ENCODE measurements at regions not wholly inside any gene's neighbourhood (a gene's known extent, or its start where the extent isn't known, plus 50 kb on each side); places are given as distances from the start of the nearest gene placed in this dataset.

DNA sequence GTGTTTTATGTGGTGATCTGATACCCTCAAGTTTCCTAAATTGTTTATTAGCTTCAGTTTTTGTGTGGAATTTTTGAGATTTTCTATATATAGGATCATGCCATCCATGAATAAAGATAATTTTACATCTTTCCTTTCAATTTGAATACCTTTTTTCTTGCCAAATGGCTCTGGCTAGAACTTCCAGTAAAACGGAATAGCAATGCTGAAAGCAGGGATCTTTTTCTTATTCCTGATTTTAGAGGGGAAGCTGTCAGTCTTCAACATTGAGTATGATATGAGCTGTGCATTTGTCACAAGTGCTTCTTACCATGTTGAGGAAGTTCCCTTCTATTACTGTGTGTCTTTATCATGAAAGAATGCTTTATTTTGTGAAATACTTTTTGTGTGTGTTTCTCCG is 618.8 kb downstream of the FGF9 start:
- DNase-seq (no peak), ATAC-seq (no peak)
- H3K9me3 Mint-ChIP-seq = no peaks in the 10 kb centered on the region

DNA sequence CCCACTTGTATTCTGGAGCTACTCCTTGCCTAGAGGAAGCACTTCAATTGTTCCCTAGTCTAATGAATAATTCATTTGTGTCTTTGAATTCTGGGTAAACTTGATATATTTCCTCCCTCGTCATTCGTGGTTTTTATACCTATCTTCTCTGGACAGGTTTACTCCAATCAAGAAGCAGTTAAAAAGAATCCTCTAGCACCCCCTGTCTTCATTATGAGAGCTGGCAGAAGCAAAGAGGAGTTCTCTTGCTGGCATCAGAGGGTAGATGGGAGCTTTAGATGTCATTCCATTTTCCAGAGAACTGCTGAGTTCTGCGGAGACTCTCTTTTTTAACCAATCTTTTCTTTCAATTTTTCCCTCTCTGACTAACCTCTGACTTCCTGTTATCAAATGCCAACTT is 627.7 kb downstream of the FGF9 start:
- Mint-ChIP-seq H3K4me3 (no peak overlapping the region), H3K9me3 (peaks cover 31% of the 10 kb centered on the region), H3K36me3 (ENCODE audit: low read depth) (peaks cover 2% of the 10 kb centered on the region), H3K27me3 (peaks cover 6% of the 10 kb centered on the region), H3K27ac (no peak overlapping the region), H3K4me1 (peaks cover 8% of the 10 kb centered on the region)
- no peak for ATAC-seq
- no peak for DNase-seq

More for the DNA sequence above, 618.8 kb downstream of the FGF9 start:
- Mint-ChIP-seq H3K27ac (no peak overlapping the region), H3K4me3 (no peak overlapping the region), H3K4me1 (no peaks in the 10 kb centered on the region), H3K27me3 (peaks cover 3% of the 10 kb centered on the region), H3K36me3 (ENCODE audit: low read depth) (no peaks in the 10 kb centered on the region)

DNA sequence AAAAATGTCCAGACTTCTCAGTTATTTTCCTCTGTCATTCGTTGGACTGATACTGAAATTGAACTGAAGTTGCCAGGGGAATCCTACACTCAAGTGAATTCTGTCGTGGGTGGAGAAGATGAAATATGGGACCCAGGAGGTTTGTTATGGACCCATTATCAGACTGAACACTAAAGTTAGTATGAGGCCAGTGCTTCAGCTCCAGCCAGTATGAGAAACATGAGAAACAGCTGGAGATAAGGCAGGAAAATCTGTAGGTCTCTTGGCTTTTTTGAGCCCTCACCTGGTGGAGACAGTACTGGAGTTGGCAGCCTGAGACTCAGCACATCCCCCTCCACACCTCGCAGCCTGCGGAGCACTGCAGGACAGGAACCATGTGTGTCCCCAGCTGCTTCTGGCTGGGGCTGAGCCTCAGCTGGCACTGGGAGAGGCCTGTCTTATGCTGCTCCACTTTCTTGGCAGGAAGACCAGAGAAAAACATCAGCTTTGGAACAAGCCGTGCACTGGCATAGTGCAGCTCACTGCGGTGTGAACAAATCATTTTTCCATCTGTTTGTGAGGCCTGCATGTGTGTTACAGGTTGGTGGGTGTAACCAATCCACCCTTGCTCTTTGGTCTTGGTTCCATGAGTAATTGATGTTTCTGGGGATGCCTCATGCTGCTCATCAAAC is 641.0 kb downstream of the FGF9 start:
- Mint-ChIP-seq H3K36me3 (ENCODE audit: low read depth) (no peaks in the 10 kb centered on the region), H3K27me3 (no peaks in the 10 kb centered on the region), H3K4me1 (no peaks in the 10 kb centered on the region), H3K27ac (no peak overlapping the region), H3K4me3 (no peak overlapping the region), H3K9me3 (peaks cover 8% of the 10 kb centered on the region)
- no peak for DNase-seq
- no peak for ATAC-seq

DNA sequence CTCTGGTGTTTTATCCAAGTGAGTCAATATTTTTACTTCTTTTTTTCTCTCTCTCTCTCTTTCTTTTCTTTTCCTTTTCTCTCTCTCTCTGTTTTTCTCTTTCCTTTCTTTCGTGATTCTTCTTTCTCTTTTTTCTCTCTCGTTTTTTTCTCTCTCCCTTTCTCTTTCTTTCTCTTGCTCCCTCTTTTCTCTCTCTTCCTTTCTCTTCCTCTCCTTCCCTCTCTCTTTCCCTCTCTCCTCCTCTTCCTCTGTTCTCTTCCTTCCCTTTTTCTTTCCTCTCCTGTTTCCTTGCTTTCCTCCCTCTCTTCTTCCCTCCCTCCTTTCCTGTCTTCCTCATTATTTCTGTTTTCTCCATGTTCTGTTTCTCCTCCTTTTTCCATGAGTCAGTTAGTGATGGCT is 641.5 kb downstream of the FGF9 start:
- Mint-ChIP-seq H3K27ac (no peak overlapping the region), H3K9me3 (peaks cover 3% of the 10 kb centered on the region), H3K27me3 (no peaks in the 10 kb centered on the region), H3K4me3 (no peak overlapping the region), H3K36me3 (ENCODE audit: low read depth) (no peaks in the 10 kb centered on the region), H3K4me1 (no peaks in the 10 kb centered on the region)
- DNase-seq (no peak), ATAC-seq (no peak)

DNA sequence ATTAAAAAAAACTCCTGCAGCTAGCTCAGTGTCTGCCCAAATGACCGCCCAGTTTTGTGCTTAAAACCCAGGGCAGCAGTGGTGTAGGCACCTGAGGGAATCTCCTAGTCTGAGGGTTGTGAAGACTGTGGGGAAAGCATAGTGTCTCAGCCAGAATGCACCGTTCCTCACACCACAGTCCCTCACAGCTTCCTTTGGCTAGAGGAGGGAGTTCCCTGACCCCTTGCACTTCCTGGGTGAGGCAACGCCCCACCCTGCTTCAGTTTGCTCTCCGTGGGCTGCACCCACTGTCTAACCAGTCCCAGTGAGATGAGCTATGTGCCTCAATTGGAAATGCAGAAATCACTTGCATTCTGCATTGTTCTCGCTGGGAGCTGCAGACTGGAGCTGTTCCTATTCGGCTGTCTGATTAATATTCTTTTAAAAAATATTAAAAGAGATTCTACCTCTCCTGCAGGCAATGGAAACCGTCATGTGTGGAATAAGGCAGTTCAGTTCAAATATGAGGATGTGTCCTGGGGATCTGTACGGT is 645.7 kb downstream of the FGF9 start:
- DNase-seq (no peak), ATAC-seq (no peak)
- no peak overlapping the region for H3K4me3 Mint-ChIP-seq
- no peaks in the 10 kb centered on the region for H3K4me1 Mint-ChIP-seq
- H3K27me3 Mint-ChIP-seq = no peaks in the 10 kb centered on the region
- H3K9me3 Mint-ChIP-seq = peaks cover 3% of the 10 kb centered on the region
- no peaks in the 10 kb centered on the region for H3K36me3 Mint-ChIP-seq (ENCODE audit: low read depth)
- H3K27ac Mint-ChIP-seq = no peak overlapping the region

DNA sequence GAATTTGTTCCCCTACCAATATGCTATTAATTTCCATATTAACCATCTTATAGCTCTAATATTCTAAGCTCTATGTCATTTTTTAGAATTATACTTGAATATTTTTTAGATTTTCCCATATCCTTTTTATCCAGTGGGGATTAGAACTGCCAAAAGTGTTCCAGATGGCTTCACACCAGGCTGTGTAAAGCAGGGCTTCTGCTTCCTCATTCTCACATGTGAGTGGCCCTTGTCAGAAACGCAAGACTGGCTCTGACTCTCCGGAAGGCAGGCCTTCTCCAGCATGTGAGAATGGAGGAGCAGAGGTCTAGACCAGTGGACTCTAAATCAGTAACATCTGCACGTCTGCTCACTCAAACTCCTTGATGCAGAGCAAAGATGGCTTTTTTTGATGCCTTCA is 650.1 kb downstream of the FGF9 start:
- no peak for DNase-seq
- no peak for ATAC-seq
- no peaks in the 10 kb centered on the region for H3K4me1 Mint-ChIP-seq
- peaks cover 2% of the 10 kb centered on the region for H3K27me3 Mint-ChIP-seq
- no peak overlapping the region for H3K4me3 Mint-ChIP-seq
- H3K9me3 Mint-ChIP-seq = peaks cover 3% of the 10 kb centered on the region
- H3K36me3 Mint-ChIP-seq (ENCODE audit: low read depth) = no peaks in the 10 kb centered on the region
- H3K27ac Mint-ChIP-seq = no peak overlapping the region

DNA sequence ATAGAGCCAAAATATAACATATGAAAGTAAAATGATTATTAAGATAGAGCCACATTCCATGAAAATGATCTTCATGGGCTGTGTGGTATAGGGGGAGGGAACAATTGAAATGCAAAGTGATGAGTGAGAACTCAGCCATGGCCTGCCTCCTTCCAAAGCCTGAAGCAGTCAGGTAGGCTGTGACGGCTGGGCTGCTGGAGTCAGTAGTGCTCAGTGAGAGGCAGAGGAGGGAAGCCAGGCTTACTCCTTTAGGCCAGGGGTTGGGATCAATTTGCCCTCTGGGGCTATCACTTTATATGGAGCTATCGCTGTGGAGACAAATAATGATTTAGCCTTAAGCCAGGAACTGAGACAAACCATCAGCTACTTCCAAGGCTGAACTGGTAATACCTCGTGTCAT is 654.9 kb downstream of the FGF9 start:
- ATAC-seq (no peak), DNase-seq (no peak)
- Mint-ChIP-seq H3K36me3 (ENCODE audit: low read depth) (no peaks in the 10 kb centered on the region), H3K9me3 (no peaks in the 10 kb centered on the region), H3K27ac (no peak overlapping the region), H3K4me3 (no peak overlapping the region), H3K4me1 (no peaks in the 10 kb centered on the region), H3K27me3 (peaks cover 2% of the 10 kb centered on the region)

DNA sequence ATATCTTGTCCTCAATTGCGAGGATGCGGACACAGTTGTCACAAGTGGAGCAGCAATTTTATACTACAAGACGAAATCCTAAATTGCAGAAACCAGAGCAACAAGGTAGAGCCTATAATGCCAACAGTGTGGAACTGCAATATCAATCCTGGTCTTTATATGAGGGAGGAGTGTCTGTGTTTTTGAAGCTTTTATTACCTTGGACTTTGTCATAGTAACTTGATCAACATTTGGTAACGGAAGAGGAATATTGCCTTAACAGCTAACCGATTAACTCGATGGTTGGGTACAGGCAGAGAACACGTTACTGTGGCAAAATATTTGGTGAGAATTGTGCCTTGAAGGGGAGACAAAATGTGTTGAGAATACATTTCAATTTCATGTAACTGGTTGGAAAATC is 661.5 kb downstream of the FGF9 start:
- Mint-ChIP-seq H3K4me1 (no peaks in the 10 kb centered on the region), H3K4me3 (no peak overlapping the region), H3K27me3 (peaks cover 2% of the 10 kb centered on the region), H3K27ac (no peak overlapping the region), H3K36me3 (ENCODE audit: low read depth) (no peaks in the 10 kb centered on the region), H3K9me3 (no peaks in the 10 kb centered on the region)
- ATAC-seq = no peak
- no peak for DNase-seq

DNA sequence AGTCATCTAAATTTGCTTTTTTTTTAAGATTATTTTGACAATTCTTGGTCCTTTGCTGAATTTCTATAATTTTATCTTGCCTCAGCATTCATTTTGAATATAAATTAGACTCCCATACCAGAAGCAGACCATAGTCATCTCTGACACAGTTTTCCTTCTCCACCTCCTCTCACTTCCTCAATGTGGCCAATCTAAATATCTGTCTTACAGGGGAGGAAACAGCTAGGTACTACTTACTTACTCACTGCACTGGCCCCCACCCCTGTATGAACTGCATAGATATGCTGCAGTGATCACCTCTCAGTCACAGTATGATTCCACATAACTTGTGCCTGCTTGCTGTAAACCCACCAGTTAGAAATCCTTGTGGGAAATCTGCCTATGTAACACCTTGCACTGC is 665.6 kb downstream of the FGF9 start:
- peaks cover 2% of the 10 kb centered on the region for H3K27me3 Mint-ChIP-seq
- H3K27ac Mint-ChIP-seq = no peak overlapping the region
- DNase-seq = no peak
- ATAC-seq = no peak
- no peak overlapping the region for H3K4me3 Mint-ChIP-seq
- H3K9me3 Mint-ChIP-seq = peaks cover 6% of the 10 kb centered on the region
- peaks cover 2% of the 10 kb centered on the region for H3K36me3 Mint-ChIP-seq (ENCODE audit: low read depth)
- no peaks in the 10 kb centered on the region for H3K4me1 Mint-ChIP-seq

DNA sequence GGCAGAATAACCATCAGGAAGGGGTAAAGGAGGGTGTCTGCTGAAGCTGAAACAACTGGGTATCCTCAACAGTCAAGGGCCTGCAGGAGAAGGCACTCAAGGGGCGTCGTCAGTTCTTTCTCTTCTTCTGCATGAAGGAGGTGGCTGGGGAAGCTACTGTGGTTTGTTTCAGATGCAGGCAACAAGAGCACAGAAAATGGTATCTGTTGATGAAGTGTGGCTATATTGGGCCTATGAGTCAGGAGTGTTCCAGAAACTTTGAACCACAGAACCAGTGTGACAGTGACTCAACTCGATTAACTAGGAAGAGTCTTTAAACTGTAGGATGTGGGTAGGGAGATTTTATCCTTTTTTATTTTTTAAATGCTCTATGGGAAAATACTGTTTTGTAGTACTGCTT is 686.3 kb downstream of the FGF9 start:
- no peak overlapping the region for H3K4me3 Mint-ChIP-seq

DNA sequence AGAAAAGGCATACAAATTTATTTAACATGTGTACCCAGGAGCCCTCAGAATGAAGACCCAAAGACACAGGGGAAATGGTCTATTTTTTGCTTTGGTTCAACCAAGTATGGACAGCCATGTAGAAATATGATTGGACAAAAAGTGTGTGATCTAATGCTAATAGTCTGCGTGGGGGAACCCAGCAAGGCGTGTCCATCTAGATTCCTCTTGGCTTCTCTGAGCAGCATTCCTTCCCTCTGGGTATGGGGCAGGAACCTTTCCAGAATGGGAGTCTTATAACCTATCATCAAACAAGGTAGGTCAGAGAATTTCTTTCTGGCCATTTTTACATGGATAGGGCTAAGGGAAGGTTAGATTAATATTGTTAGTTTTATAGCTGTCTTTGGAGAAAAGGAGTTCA is 698.2 kb downstream of the FGF9 start:
- Mint-ChIP-seq H3K9me3 (peaks cover 31% of the 10 kb centered on the region), H3K27me3 (no peaks in the 10 kb centered on the region), H3K27ac (no peak overlapping the region), H3K4me1 (no peaks in the 10 kb centered on the region), H3K4me3 (no peak overlapping the region), H3K36me3 (ENCODE audit: low read depth) (peaks cover 2% of the 10 kb centered on the region)
- DNase-seq = no peak
- ATAC-seq = no peak

More for the DNA sequence above, 686.3 kb downstream of the FGF9 start:
- peak; percentile 78 for ATAC-seq
- peaks cover 6% of the 10 kb centered on the region for H3K4me1 Mint-ChIP-seq
- H3K36me3 Mint-ChIP-seq (ENCODE audit: low read depth) = no peaks in the 10 kb centered on the region
- no peak overlapping the region for H3K27ac Mint-ChIP-seq
- no peak for DNase-seq
- peaks cover 5% of the 10 kb centered on the region for H3K9me3 Mint-ChIP-seq
- no peaks in the 10 kb centered on the region for H3K27me3 Mint-ChIP-seq

DNA sequence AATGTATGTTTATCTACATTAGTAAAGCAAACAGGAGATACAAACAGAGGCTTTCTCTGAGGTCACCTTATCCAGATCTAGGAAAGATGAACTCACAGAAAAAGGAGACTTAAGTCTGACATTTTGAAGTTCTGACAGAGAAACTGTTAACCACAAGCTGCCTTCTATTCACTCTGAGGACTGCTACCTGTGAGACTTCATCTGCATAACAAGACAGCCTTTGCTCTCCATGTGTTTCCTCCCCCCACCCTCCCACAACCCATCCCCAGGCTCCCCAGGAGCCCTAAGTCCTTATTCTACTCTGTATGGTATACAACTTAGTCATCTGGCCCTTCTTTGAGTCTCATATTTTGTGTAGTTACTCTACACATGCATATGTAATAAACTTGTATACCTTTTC is 699.0 kb downstream of the FGF9 start:
- Mint-ChIP-seq H3K9me3 (peaks cover 31% of the 10 kb centered on the region), H3K27ac (no peak overlapping the region), H3K36me3 (ENCODE audit: low read depth) (peaks cover 2% of the 10 kb centered on the region), H3K4me1 (no peaks in the 10 kb centered on the region), H3K4me3 (no peak overlapping the region), H3K27me3 (no peaks in the 10 kb centered on the region)
- no peak for DNase-seq
- no peak for ATAC-seq

DNA sequence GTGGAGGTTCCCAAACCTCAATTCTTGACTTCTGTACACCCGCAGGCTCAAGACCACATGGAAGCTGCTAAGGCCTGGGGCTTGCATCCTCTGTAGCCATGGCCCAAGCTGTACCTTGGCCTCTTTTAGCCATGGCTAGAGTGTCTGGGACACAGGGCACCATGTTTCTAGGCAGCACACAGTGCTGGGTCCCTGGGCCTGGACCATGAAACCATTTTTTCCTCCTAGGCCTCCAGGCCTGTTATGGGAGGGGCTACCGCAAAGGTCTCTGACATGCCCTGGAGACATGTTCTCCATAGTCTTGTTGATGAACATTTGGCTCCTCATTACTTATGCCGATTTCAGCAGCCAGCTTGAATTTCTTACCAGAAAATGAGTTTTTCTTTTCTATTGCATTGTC is 701.4 kb downstream of the FGF9 start:
- no peaks in the 10 kb centered on the region for H3K4me1 Mint-ChIP-seq
- ATAC-seq = no peak
- H3K4me3 Mint-ChIP-seq = no peak overlapping the region
- H3K36me3 Mint-ChIP-seq (ENCODE audit: low read depth) = peaks cover 2% of the 10 kb centered on the region
- no peak for DNase-seq
- no peak overlapping the region for H3K27ac Mint-ChIP-seq
- no peaks in the 10 kb centered on the region for H3K27me3 Mint-ChIP-seq
- peaks cover 38% of the 10 kb centered on the region for H3K9me3 Mint-ChIP-seq

DNA sequence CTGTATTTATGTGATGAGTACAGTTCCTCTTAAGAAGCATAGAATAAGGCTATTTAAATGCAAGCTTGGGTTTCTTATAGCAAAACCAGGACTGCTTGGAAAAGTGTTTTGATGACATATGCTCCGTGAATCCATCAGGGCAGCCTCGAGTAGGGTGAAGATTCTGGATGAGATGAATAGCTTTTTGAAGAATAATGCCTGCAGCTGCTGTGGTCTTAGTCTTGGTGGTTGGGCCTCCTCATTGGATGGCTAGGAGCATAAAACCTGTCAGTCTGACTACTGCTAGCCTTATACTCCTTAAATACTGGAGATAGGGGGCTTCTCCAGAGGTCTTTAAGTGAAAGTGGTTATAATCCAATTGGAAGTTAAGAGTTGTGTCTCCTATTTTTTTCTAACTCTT is 704.3 kb downstream of the FGF9 start:
- Mint-ChIP-seq H3K4me3 (no peak overlapping the region), H3K9me3 (peaks cover 52% of the 10 kb centered on the region), H3K27ac (no peak overlapping the region), H3K4me1 (no peaks in the 10 kb centered on the region), H3K36me3 (ENCODE audit: low read depth) (peaks cover 4% of the 10 kb centered on the region), H3K27me3 (no peaks in the 10 kb centered on the region)
- no peak for DNase-seq
- ATAC-seq = no peak

DNA sequence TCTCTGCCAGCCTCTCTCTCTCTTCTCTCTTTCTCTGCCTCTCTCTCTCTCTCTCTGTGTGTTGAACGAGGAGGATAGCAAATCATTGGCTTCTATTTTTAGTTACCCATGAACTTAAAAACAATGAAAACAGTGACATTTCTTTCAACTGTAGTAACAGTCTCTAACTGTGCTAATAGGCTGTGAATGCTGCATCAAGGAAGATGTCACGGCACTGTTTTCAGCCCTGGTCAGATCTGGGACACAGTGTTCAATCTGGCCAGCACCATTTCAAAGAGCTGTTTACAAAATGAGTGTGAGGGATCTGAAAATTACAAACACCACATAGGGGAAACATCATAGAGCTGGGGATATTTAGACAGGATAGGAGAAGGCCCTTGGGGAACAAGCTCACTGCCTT is 717.0 kb downstream of the FGF9 start:
- Mint-ChIP-seq H3K27me3 (no peaks in the 10 kb centered on the region), H3K4me3 (no peak overlapping the region), H3K4me1 (no peaks in the 10 kb centered on the region), H3K27ac (no peak overlapping the region), H3K36me3 (ENCODE audit: low read depth) (no peaks in the 10 kb centered on the region), H3K9me3 (no peaks in the 10 kb centered on the region)
- no peak for DNase-seq
- no peak for ATAC-seq

Measured in activated naive CD8-positive, alpha-beta T cell treated with anti-CD3 and anti-CD28 coated beads, Interleukin-2, amount 50 U/mL, for 24 hours (primary cell).